ENCODE measurements at regions not wholly inside any gene's neighbourhood (a gene's known extent, or its start where the extent isn't known, plus 50 kb on each side); places are given as distances from the start of the nearest gene placed in this dataset.

DNA sequence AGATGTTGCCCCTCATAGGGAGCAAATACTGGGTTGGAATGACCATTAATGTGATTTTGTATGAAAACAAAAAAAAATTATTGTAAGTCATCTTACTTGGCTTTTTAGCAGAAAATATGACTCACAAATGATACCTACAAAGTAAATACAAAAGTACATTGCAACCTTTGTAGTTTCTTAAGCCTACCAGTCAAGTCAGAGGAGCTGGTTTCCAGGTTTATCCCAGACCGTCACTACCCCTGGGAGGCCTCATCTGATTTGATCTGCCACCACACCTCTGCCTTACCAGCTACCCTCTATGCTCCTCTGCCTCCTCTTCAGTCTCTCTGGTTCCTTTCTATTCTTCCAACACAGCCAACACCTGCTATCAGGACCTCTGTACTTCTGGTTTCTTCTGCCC is 349.9 kb upstream of the CCNH start:
- TF ChIP-seq, protein P1, sequence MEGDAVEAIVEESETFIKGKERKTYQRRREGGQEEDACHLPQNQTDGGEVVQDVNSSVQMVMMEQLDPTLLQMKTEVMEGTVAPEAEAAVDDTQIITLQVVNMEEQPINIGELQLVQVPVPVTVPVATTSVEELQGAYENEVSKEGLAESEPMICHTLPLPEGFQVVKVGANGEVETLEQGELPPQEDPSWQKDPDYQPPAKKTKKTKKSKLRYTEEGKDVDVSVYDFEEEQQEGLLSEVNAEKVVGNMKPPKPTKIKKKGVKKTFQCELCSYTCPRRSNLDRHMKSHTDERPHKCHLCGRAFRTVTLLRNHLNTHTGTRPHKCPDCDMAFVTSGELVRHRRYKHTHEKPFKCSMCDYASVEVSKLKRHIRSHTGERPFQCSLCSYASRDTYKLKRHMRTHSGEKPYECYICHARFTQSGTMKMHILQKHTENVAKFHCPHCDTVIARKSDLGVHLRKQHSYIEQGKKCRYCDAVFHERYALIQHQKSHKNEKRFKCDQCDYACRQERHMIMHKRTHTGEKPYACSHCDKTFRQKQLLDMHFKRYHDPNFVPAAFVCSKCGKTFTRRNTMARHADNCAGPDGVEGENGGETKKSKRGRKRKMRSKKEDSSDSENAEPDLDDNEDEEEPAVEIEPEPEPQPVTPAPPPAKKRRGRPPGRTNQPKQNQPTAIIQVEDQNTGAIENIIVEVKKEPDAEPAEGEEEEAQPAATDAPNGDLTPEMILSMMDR (IDR thresholded peaks at IDR 0.05; ENCODE audit: low read depth, low read length), result no peak
- H3K4me3 ChIP-seq (ENCODE audit: low read depth, low read length), result no peak overlapping the region

DNA sequence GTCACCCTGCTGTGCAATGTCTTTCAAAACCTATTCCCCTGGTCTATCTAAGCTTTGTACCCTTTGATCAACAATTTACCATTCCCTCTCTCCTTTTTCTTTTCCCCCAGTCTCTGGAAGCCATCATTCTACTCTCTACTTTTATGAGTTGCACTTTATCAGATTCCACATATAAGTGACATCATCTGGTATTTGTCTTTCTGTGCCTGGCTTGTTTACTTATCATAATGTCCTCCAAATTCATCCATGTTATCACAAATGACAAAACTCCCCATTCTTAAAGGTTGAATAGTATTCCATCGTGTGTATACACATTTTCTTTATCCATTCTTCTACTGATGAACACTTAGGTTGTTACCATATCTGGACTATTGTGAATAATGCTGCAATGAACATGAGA is 344.2 kb upstream of the CCNH start:
- no peak overlapping the region for H3K4me3 ChIP-seq (ENCODE audit: low read depth, low read length)
- TF ChIP-seq, protein P1 (IDR thresholded peaks at IDR 0.05; ENCODE audit: low read depth, low read length), result no peak

DNA sequence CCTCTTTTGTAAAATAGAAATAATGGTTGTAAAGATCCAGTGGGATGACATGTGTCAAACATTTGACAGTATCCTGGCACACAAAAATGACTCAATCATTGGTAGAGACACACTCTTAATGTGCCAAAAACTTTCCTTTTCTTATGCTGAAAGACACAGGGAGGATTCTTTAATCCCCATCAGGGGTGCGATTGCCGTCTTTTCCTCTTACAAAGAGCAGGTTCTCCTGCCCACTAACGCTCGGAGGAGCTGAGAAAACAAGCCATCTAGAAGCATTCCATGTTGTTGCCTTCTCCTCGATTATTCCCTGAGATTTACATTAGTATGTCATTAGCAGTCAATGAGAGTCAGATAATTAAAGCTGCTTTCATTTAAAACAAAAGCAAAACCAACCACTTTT is 342.6 kb upstream of the CCNH start:
- no peak overlapping the region for H3K4me3 ChIP-seq (ENCODE audit: low read depth, low read length)
- TF ChIP-seq, protein P1 (IDR thresholded peaks at IDR 0.05; ENCODE audit: low read depth, low read length), result no peak

DNA sequence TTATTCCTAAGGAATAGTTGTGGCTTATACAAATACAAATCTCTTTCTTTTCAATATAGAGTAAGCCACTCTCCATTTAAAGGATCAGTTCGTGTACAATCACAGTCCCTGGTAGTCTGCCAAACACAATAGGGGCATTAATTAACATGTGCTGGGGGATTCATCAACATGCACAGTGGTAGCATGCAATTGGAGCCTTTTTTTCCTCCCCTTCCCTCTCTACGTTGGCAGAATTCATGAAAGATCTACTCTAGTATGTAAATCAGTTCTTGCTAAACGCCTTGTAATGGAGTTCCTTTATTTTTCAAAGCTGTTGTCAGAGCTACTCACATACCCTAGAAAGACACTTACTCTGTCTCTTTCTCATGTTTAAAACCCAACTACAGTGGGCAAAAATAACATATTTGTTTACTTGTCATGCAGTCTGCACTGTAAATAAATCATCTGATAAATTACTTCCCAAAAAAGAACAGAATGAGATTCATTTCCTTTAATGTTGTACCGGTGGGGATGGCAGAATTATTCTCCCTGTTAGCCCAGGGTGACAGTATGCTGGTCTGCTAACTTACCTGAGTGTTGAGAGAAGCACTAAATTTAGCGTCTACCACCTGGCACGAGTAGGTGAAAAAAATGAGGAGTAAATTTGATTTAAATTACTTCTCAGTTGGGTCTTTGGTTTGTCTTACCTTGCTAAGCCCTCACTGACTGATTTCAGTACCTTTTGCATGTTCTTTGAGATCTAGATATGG is 341.5 kb upstream of the CCNH start:
- no peak overlapping the region for H3K4me3 ChIP-seq (ENCODE audit: low read depth, low read length)
- TF ChIP-seq, protein P1 (IDR thresholded peaks at IDR 0.05; ENCODE audit: low read depth, low read length), result no peak

DNA sequence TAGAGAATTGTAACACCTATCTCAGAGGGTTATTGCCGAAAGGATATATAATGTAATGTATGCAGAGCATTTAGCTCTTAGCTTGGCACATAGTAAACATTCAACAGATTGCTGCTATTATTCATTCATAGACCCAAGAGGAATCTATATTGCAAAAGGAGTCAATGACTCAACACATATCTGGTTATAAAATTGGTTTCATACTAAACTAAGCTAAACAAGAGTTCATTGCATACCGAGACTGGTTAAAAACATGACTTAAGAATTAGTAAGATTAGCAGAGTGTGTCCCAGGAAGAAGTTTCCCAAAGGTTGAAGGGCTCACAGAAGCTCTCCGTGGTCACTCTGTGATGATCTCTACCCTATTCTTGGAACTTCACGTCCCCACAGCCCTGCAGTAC is 339.6 kb upstream of the CCNH start:
- TF ChIP-seq, protein P1 (IDR thresholded peaks at IDR 0.05; ENCODE audit: low read depth, low read length), result no peak
- H3K4me3 ChIP-seq (ENCODE audit: low read depth, low read length), result no peak overlapping the region

DNA sequence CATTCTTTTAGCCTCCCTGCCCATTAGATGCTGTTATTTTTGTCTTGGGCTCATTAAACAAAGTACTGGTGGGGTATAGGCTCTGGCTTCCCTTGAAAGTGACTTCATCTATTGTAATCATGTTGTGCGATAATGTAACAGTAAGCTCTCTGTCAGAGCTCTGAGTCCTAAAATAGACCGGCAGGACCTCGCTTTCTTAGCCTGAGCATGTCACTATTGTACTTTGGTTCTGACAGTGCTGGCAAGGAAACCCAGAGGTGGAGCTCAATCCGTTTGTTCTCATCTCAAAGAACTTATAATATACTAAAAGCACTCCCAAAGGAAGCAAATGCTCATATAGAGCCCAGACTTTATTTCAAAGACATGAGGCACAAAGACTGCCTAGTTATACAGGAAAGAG is 339.1 kb upstream of the CCNH start:
- no peak overlapping the region for H3K4me3 ChIP-seq (ENCODE audit: low read depth, low read length)
- TF ChIP-seq, protein P1 (IDR thresholded peaks at IDR 0.05; ENCODE audit: low read depth, low read length), result no peak

DNA sequence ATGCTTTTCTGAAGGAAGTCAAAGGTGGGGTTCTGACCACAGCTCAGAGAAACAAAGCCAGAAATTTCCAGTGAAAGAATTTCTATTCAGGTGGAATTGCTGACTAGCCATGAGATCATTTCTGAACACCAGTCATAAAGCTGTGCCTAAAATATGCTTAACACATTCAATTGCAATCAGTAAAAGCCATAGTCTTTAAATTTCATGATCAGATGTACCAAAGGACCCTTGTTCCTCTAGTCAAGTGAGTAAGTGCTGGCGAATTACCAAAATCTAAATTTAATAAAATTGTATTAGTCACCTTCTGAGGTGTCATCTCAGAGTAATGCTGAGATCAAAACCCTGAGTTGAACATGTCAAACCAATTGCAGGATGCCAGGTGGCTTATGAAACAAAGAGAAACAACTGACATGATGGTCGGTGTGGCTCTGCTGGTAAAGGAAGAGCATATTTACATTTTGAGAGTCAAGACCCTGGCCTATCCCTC is 334.2 kb upstream of the CCNH start:
- H3K4me3 ChIP-seq (ENCODE audit: low read depth, low read length), result no peak overlapping the region
- TF ChIP-seq, protein P1 (IDR thresholded peaks at IDR 0.05; ENCODE audit: low read depth, low read length), result no peak
